ENCODE measurements at regions not wholly inside any gene's neighbourhood (a gene's known extent, or its start where the extent isn't known, plus 50 kb on each side); places are given as distances from the start of the nearest gene placed in this dataset.

DNA sequence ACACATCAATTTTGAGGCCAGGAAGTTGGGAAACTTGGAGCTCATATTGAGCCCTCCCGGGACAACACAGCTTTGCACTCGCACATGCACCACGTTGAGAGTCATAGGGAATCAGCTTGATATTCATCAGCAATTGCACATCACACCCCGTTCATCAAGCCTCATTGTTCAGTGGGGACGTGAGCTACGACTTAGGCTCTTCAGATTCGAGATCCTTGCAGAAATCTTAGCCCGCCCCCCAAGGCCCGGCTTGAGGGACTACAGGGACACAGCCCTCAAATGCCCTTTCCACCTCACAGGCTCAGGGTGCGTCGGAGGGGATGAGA lies 93.0 kb upstream of the MAFB start:
- Mint-ChIP-seq H3K4me3 (ENCODE audit: unreplicated experiment) (no peak overlapping the region), H3K27ac (ENCODE audit: unreplicated experiment) (no peak overlapping the region), H3K4me1 (ENCODE audit: low read depth, unreplicated experiment) (no peaks in the 10 kb centered on the region), H3K36me3 (ENCODE audit: low read depth, unreplicated experiment) (no peaks in the 10 kb centered on the region), H3K27me3 (ENCODE audit: low read depth, unreplicated experiment) (peaks cover 25% of the 10 kb centered on the region), H3K9me3 (ENCODE audit: unreplicated experiment) (peaks cover 4% of the 10 kb centered on the region)
- no peak overlapping the region for H3K9ac ChIP-seq (ENCODE audit: low read length)
- H3K27me3 ChIP-seq (ENCODE audit: insufficient read depth, low read length) = peaks cover 3% of the 10 kb centered on the region
- no peaks in the 10 kb centered on the region for H3K9me3 ChIP-seq (ENCODE audit: insufficient read depth, low read depth, low read length)
- no peak for FAIRE-seq
- H2AFZ ChIP-seq (ENCODE audit: low read depth, low read length) = no peak overlapping the region
- no peaks in the 10 kb centered on the region for H3K79me2 ChIP-seq (ENCODE audit: insufficient read depth, low read length)
- no peaks in the 10 kb centered on the region for H3K36me3 ChIP-seq (ENCODE audit: insufficient read depth, low read length)
- TF ChIP-seq, protein P1, sequence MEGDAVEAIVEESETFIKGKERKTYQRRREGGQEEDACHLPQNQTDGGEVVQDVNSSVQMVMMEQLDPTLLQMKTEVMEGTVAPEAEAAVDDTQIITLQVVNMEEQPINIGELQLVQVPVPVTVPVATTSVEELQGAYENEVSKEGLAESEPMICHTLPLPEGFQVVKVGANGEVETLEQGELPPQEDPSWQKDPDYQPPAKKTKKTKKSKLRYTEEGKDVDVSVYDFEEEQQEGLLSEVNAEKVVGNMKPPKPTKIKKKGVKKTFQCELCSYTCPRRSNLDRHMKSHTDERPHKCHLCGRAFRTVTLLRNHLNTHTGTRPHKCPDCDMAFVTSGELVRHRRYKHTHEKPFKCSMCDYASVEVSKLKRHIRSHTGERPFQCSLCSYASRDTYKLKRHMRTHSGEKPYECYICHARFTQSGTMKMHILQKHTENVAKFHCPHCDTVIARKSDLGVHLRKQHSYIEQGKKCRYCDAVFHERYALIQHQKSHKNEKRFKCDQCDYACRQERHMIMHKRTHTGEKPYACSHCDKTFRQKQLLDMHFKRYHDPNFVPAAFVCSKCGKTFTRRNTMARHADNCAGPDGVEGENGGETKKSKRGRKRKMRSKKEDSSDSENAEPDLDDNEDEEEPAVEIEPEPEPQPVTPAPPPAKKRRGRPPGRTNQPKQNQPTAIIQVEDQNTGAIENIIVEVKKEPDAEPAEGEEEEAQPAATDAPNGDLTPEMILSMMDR (IDR thresholded peaks at IDR 0.05; ENCODE audit: insufficient read depth, low read depth, low read length) = no peak
- no peak for TF ChIP-seq EZH2 (IDR thresholded peaks at IDR 0.05; ENCODE audit: insufficient read depth, low read length)
- H3K4me1 ChIP-seq (ENCODE audit: insufficient read depth, low read length) = no peaks in the 10 kb centered on the region
- H3K4me3 ChIP-seq (ENCODE audit: insufficient read depth, low read depth, low read length) = no peak overlapping the region
- no peaks in the 10 kb centered on the region for H4K20me1 ChIP-seq (ENCODE audit: insufficient read depth, low read length)
- no peak for DNase-seq (ENCODE audit: low read depth)
- H3K27ac ChIP-seq (ENCODE audit: low read depth, low read length) = no peak overlapping the region
- no peak overlapping the region for H3K4me2 ChIP-seq (ENCODE audit: low read length)

- Histone ChIP-seq H3K27me3 (ENCODE audit: insufficient read depth, low read length) (no peaks in the 10 kb centered on the region), H3K4me3 (ENCODE audit: insufficient read depth, low read depth, low read length) (no peak overlapping the region), H3K27ac (ENCODE audit: low read depth, low read length) (no peak overlapping the region), H3K79me2 (ENCODE audit: insufficient read depth, low read length) (no peaks in the 10 kb centered on the region), H3K9ac (ENCODE audit: low read length) (no peak overlapping the region), H3K4me1 (ENCODE audit: insufficient read depth, low read length) (no peaks in the 10 kb centered on the region), H3K9me3 (ENCODE audit: insufficient read depth, low read depth, low read length) (no peaks in the 10 kb centered on the region), H2AFZ (ENCODE audit: low read depth, low read length) (no peak overlapping the region), H4K20me1 (ENCODE audit: insufficient read depth, low read length) (no peaks in the 10 kb centered on the region), H3K36me3 (ENCODE audit: insufficient read depth, low read length) (no peaks in the 10 kb centered on the region), H3K4me2 (ENCODE audit: low read length) (no peak overlapping the region)
- Mint-ChIP-seq H3K27ac (ENCODE audit: unreplicated experiment) (no peak overlapping the region), H3K27me3 (ENCODE audit: low read depth, unreplicated experiment) (peaks cover 25% of the 10 kb centered on the region), H3K36me3 (ENCODE audit: low read depth, unreplicated experiment) (no peaks in the 10 kb centered on the region), H3K4me1 (ENCODE audit: low read depth, unreplicated experiment) (no peaks in the 10 kb centered on the region), H3K9me3 (ENCODE audit: unreplicated experiment) (peaks cover 4% of the 10 kb centered on the region), H3K4me3 (ENCODE audit: unreplicated experiment) (no peak overlapping the region)
- no peak for FAIRE-seq
- no peak for TF ChIP-seq EZH2 (IDR thresholded peaks at IDR 0.05; ENCODE audit: insufficient read depth, low read length)
- TF ChIP-seq, protein P1 (IDR thresholded peaks at IDR 0.05; ENCODE audit: insufficient read depth, low read depth, low read length) = no peak
- no peak for DNase-seq (ENCODE audit: low read depth)
Observed at GRCh38 chr20:40785346-40785745, 96.3 kb upstream of the MAFB start.

DNA sequence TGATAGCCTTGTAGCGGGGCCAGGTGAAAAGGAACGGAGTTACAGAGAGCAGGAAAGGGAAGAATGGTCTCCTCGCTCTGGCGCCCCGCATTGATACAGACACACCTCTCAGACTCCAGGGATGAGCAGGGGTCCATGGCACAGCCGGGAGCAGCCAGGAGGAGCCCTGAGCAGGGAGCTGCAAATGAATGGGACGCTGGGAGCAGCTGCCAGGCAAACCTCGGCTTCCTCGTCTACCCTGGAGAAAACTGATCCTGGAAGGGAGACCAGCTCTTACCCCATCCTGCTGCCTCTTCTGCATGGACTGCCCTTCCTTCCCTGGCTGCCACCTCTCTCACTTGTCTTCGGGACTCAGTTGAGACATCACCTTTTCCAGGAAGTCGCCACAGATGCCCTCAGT lies 97.3 kb upstream of the MAFB start:
- Histone ChIP-seq H3K27ac (ENCODE audit: low read depth, low read length) (no peak overlapping the region), H3K9me3 (ENCODE audit: insufficient read depth, low read depth, low read length) (no peaks in the 10 kb centered on the region), H2AFZ (ENCODE audit: low read depth, low read length) (no peak overlapping the region), H4K20me1 (ENCODE audit: insufficient read depth, low read length) (no peaks in the 10 kb centered on the region), H3K4me3 (ENCODE audit: insufficient read depth, low read depth, low read length) (no peak overlapping the region), H3K79me2 (ENCODE audit: insufficient read depth, low read length) (no peaks in the 10 kb centered on the region), H3K4me2 (ENCODE audit: low read length) (no peak overlapping the region), H3K4me1 (ENCODE audit: insufficient read depth, low read length) (no peaks in the 10 kb centered on the region), H3K36me3 (ENCODE audit: insufficient read depth, low read length) (no peaks in the 10 kb centered on the region), H3K27me3 (ENCODE audit: insufficient read depth, low read length) (no peaks in the 10 kb centered on the region), H3K9ac (ENCODE audit: low read length) (no peak overlapping the region)
- no peak for FAIRE-seq
- TF ChIP-seq, protein P1 (IDR thresholded peaks at IDR 0.05; ENCODE audit: insufficient read depth, low read depth, low read length) = no peak
- no peak for TF ChIP-seq EZH2 (IDR thresholded peaks at IDR 0.05; ENCODE audit: insufficient read depth, low read length)
- no peaks in the 10 kb centered on the region for H3K36me3 Mint-ChIP-seq (ENCODE audit: low read depth, unreplicated experiment)
- H3K4me1 Mint-ChIP-seq (ENCODE audit: low read depth, unreplicated experiment) = no peaks in the 10 kb centered on the region
- DNase-seq (ENCODE audit: low read depth) = no peak
- H3K9me3 Mint-ChIP-seq (ENCODE audit: unreplicated experiment) = peaks cover 4% of the 10 kb centered on the region
- no peak overlapping the region for H3K27ac Mint-ChIP-seq (ENCODE audit: unreplicated experiment)
- H3K4me3 Mint-ChIP-seq (ENCODE audit: unreplicated experiment) = no peak overlapping the region
- H3K27me3 Mint-ChIP-seq (ENCODE audit: low read depth, unreplicated experiment) = peaks cover 25% of the 10 kb centered on the region
